Epithelial cell of esophagus (primary cell): ENCODE measurements at regions not wholly inside any gene's neighbourhood (a gene's known extent, or its start where the extent isn't known, plus 50 kb on each side); places are given as distances from the start of the nearest gene placed in this dataset.
"Not testable (repeated sequence)": the region's sequence is repeated elsewhere in the genome, so short reads cannot be mapped to it uniquely, and the experiment has no call there.

ENCODE experiments used
- DNase-seq: peaks from one replicate; pipeline ENCODE4 v3.0.0; 2010; ENCODE audit warnings: low read depth
- H3K4me3 ChIP-seq: 2 replicates; pipeline ENCODE4 v1.5.1; 2011; ENCODE audit warnings: mild to moderate bottlenecking, low read length, control low read depth
- TF ChIP-seq, protein P1 (sequence below): IDR thresholded peaks from 2 replicates; pipeline ENCODE4 v1.5.1; 2011; ENCODE audit warnings: low read depth, mild to moderate bottlenecking, low read length, control low read depth, inconsistent platforms; ENCODE audit not compliant: insufficient read depth; ENCODE audit errors: missing control alignments

- DNase-seq, result peak; percentile 80
- TF ChIP-seq, protein P1, sequence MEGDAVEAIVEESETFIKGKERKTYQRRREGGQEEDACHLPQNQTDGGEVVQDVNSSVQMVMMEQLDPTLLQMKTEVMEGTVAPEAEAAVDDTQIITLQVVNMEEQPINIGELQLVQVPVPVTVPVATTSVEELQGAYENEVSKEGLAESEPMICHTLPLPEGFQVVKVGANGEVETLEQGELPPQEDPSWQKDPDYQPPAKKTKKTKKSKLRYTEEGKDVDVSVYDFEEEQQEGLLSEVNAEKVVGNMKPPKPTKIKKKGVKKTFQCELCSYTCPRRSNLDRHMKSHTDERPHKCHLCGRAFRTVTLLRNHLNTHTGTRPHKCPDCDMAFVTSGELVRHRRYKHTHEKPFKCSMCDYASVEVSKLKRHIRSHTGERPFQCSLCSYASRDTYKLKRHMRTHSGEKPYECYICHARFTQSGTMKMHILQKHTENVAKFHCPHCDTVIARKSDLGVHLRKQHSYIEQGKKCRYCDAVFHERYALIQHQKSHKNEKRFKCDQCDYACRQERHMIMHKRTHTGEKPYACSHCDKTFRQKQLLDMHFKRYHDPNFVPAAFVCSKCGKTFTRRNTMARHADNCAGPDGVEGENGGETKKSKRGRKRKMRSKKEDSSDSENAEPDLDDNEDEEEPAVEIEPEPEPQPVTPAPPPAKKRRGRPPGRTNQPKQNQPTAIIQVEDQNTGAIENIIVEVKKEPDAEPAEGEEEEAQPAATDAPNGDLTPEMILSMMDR, result no peak
- no peak overlapping the region for H3K4me3 ChIP-seq
These were observed 84.6 kb upstream of the NAMPT start for GRCh38 chr7:106369352-106369751.

DNA sequence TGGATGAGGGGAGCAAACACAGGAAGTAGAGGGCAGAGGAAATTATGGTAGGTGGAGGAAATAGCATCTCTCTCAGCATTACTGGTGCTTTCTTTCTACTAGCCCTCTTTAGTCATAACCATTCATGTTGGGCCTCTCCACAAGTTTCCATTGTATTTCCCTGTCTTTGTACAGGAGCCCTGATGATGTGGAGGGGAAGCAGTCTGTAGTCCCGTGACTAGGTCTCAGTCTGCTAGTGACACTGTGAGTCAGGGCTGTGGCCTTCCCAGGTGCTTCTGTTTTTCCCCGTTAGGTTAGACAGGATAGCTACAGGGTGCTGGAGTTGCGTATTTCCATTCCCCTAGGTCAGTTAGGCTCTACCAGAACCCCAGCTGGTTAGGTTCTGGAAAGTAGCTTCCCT is 82.9 kb upstream of the NAMPT start:
- TF ChIP-seq, protein P1, result no peak
- H3K4me3 ChIP-seq, result no peak overlapping the region
- DNase-seq, result no peak

DNA sequence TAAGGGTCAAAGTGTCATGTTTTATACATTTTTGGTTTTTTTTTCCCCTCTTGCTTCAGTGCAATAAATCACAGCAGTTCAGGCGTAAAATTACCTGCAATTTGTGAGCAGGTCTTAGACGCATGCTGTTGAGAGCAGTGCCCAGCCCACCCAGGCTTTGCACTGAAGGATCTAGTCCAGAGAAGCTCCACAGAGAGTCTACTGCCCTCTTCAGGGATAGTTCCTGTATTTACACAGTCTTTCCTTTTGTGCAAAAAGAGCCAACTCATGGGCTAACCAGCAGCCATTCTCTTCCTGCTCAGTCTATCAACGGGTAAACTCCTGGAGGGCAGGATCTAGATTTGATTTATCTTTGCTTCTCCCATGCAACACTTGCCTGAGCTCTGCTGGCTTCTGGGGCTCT is 82.2 kb upstream of the NAMPT start:
- peak; percentile 48 for DNase-seq
- TF ChIP-seq, protein P1, result peak; percentile 27
- no peak overlapping the region for H3K4me3 ChIP-seq

- DNase-seq, result peak; percentile 92
- no peak overlapping the region for H3K4me3 ChIP-seq
- TF ChIP-seq, protein P1, result no peak
These were observed 80.6 kb upstream of the NAMPT start for GRCh38 chr7:106365252-106366005.

- not testable (repeated sequence) for DNase-seq, H3K4me3 ChIP-seq
These were observed 77.7 kb upstream of the NAMPT start for GRCh38 chr7:106362507-106362906.

GRCh38 chr7:106358103-106358663 is 73.4 kb upstream of the NAMPT start:
- no peak overlapping the region for H3K4me3 ChIP-seq
- DNase-seq, result peak; percentile 17
- TF ChIP-seq, protein P1, result no peak

DNA sequence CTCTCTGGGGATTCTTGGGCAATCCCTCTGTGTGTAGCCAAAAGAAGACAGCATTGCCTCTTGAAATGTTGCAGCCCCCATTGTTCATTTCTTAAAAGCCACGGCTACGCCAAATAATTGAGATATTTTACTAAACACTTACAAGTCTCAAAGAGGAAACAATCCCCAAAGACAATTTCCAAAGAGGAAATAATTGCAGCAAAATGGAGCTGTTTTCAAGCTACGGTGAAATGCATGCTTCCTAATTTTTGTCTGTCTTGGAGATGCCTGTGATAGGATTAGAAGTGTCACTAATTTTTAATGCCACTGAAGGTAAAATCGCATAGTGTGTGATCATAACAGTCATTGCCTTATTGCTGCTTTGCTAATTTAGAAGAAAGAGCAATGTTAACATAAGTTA is 72.9 kb upstream of the NAMPT start:
- no peak overlapping the region for H3K4me3 ChIP-seq
- TF ChIP-seq, protein P1, result no peak
- DNase-seq, result no peak
